ENCODE measurements at regions not wholly inside any gene's neighbourhood (a gene's known extent, or its start where the extent isn't known, plus 50 kb on each side); places are given as distances from the start of the nearest gene placed in this dataset.

GRCh38 chr12:118912697-118913270 is 68.6 kb upstream of the SRRM4 start:
- no peaks in the 10 kb centered on the region for H3K36me3 ChIP-seq
- H3K4me3 ChIP-seq, result no peak overlapping the region
- H3K9me3 ChIP-seq, result no peaks in the 10 kb centered on the region
- no peak for DNase-seq
- no peaks in the 10 kb centered on the region for H3K27me3 ChIP-seq

- Histone ChIP-seq H3K4me3 (no peak overlapping the region), H3K9me3 (no peaks in the 10 kb centered on the region), H3K36me3 (no peaks in the 10 kb centered on the region), H3K27me3 (no peaks in the 10 kb centered on the region)
- DNase-seq, result no peak
These were observed 59.6 kb upstream of the SRRM4 start for GRCh38 chr12:118921761-118922160.

GRCh38 chr12:118922405-118922804 is 58.9 kb upstream of the SRRM4 start:
- no peak overlapping the region for H3K4me3 ChIP-seq
- H3K9me3 ChIP-seq, result no peaks in the 10 kb centered on the region
- no peaks in the 10 kb centered on the region for H3K36me3 ChIP-seq
- no peaks in the 10 kb centered on the region for H3K27me3 ChIP-seq
- DNase-seq, result no peak

- Histone ChIP-seq H3K9me3 (no peaks in the 10 kb centered on the region), H3K36me3 (no peaks in the 10 kb centered on the region), H3K27me3 (no peaks in the 10 kb centered on the region), H3K4me3 (no peak overlapping the region)
- DNase-seq, result no peak
These were observed 55.9 kb upstream of the SRRM4 start for GRCh38 chr12:118925407-118925806.

- H3K9me3 ChIP-seq, result no peaks in the 10 kb centered on the region
- H3K4me3 ChIP-seq, result no peak overlapping the region
- DNase-seq, result no peak
- H3K27me3 ChIP-seq, result no peaks in the 10 kb centered on the region
- no peaks in the 10 kb centered on the region for H3K36me3 ChIP-seq
These were observed 55.5 kb upstream of the SRRM4 start for GRCh38 chr12:118925826-118926225.
